ENCODE measurements at regions not wholly inside any gene's neighbourhood (a gene's known extent, or its start where the extent isn't known, plus 50 kb on each side); places are given as distances from the start of the nearest gene placed in this dataset.

GRCh38 chr1:232283864-232284263 is 346.1 kb downstream of the SIPA1L2 start:
- no peak for FAIRE-seq
- TF ChIP-seq POLR2AphosphoS5 (IDR thresholded peaks at IDR 0.05; ENCODE audit: low read depth, low read length): no peak
- TF ChIP-seq SPI1 (IDR thresholded peaks at IDR 0.05; ENCODE audit: low read depth, low read length): no peak
- no peak for TF ChIP-seq PAX5 (IDR thresholded peaks at IDR 0.05; ENCODE audit: insufficient read depth, low read length, severe bottlenecking)
- TF ChIP-seq POLR2A (IDR thresholded peaks at IDR 0.05; ENCODE audit: low read depth, low read length): no peak
- no peak for TF ChIP-seq POU2F2 (IDR thresholded peaks at IDR 0.05; ENCODE audit: low read depth, low read length)
- no peak for TF ChIP-seq TAF1 (IDR thresholded peaks at IDR 0.05; ENCODE audit: low read depth, low read length)

GRCh38 chr1:232282498-232282897 is 347.4 kb downstream of the SIPA1L2 start:
- DNase-seq (ENCODE audit: insufficient read length, low spot score) (no peak), FAIRE-seq (no peak)
- TF ChIP-seq POU2F2 (IDR thresholded peaks at IDR 0.05; ENCODE audit: low read depth, low read length): no peak
- no peak for TF ChIP-seq POLR2AphosphoS5 (IDR thresholded peaks at IDR 0.05; ENCODE audit: low read depth, low read length)
- TF ChIP-seq PAX5 (IDR thresholded peaks at IDR 0.05; ENCODE audit: insufficient read depth, low read length, severe bottlenecking): no peak
- TF ChIP-seq TAF1 (IDR thresholded peaks at IDR 0.05; ENCODE audit: low read depth, low read length): no peak
- TF ChIP-seq POLR2A (IDR thresholded peaks at IDR 0.05; ENCODE audit: low read depth, low read length): no peak
- no peak for TF ChIP-seq SPI1 (IDR thresholded peaks at IDR 0.05; ENCODE audit: low read depth, low read length)

More at GRCh38 chr1:232283864-232284263, 346.1 kb downstream of the SIPA1L2 start:
- no peak for DNase-seq (ENCODE audit: insufficient read length, low spot score)

- no peak for DNase-seq (ENCODE audit: insufficient read length, low spot score)
- TF ChIP-seq POLR2A (IDR thresholded peaks at IDR 0.05; ENCODE audit: low read depth, low read length): no peak
- TF ChIP-seq POLR2AphosphoS5 (IDR thresholded peaks at IDR 0.05; ENCODE audit: low read depth, low read length): no peak
- TF ChIP-seq PAX5 (IDR thresholded peaks at IDR 0.05; ENCODE audit: insufficient read depth, low read length, severe bottlenecking): no peak
- TF ChIP-seq SPI1 (IDR thresholded peaks at IDR 0.05; ENCODE audit: low read depth, low read length): no peak
- no peak for TF ChIP-seq POU2F2 (IDR thresholded peaks at IDR 0.05; ENCODE audit: low read depth, low read length)
- no peak for TF ChIP-seq TAF1 (IDR thresholded peaks at IDR 0.05; ENCODE audit: low read depth, low read length)
- FAIRE-seq: no peak
These were observed 349.0 kb downstream of the SIPA1L2 start for GRCh38 chr1:232280910-232281309.

GRCh38 chr1:232279909-232280400 is 350.0 kb downstream of the SIPA1L2 start:
- no peak for FAIRE-seq
- no peak for TF ChIP-seq SPI1 (IDR thresholded peaks at IDR 0.05; ENCODE audit: low read depth, low read length)
- no peak for TF ChIP-seq POLR2A (IDR thresholded peaks at IDR 0.05; ENCODE audit: low read depth, low read length)
- TF ChIP-seq PAX5 (IDR thresholded peaks at IDR 0.05; ENCODE audit: insufficient read depth, low read length, severe bottlenecking): no peak
- no peak for TF ChIP-seq TAF1 (IDR thresholded peaks at IDR 0.05; ENCODE audit: low read depth, low read length)
- TF ChIP-seq POLR2AphosphoS5 (IDR thresholded peaks at IDR 0.05; ENCODE audit: low read depth, low read length): no peak
- no peak for TF ChIP-seq POU2F2 (IDR thresholded peaks at IDR 0.05; ENCODE audit: low read depth, low read length)
- no peak for DNase-seq (ENCODE audit: insufficient read length, low spot score)

GRCh38 chr1:232278925-232279324 is 351.0 kb downstream of the SIPA1L2 start:
- DNase-seq (ENCODE audit: insufficient read length, low spot score) (no peak), FAIRE-seq (no peak)
- TF ChIP-seq POLR2AphosphoS5 (IDR thresholded peaks at IDR 0.05; ENCODE audit: low read depth, low read length) (no peak), SPI1 (IDR thresholded peaks at IDR 0.05; ENCODE audit: low read depth, low read length) (no peak), TAF1 (IDR thresholded peaks at IDR 0.05; ENCODE audit: low read depth, low read length) (no peak), POU2F2 (IDR thresholded peaks at IDR 0.05; ENCODE audit: low read depth, low read length) (no peak)

GRCh38 chr1:232276651-232277050 is 353.3 kb downstream of the SIPA1L2 start:
- DNase-seq (ENCODE audit: insufficient read length, low spot score): no peak
- no peak for TF ChIP-seq TAF1 (IDR thresholded peaks at IDR 0.05; ENCODE audit: low read depth, low read length)
- FAIRE-seq: no peak

GRCh38 chr1:232274999-232275710 is 354.8 kb downstream of the SIPA1L2 start:
- FAIRE-seq (no peak), DNase-seq (ENCODE audit: insufficient read length, low spot score) (no peak)
- TF ChIP-seq POLR2A (IDR thresholded peaks at IDR 0.05; ENCODE audit: low read depth, low read length): no peak
- TF ChIP-seq POU2F2 (IDR thresholded peaks at IDR 0.05; ENCODE audit: low read depth, low read length): no peak
- TF ChIP-seq PAX5 (IDR thresholded peaks at IDR 0.05; ENCODE audit: insufficient read depth, low read length, severe bottlenecking): no peak
- no peak for TF ChIP-seq SPI1 (IDR thresholded peaks at IDR 0.05; ENCODE audit: low read depth, low read length)
- TF ChIP-seq POLR2AphosphoS5 (IDR thresholded peaks at IDR 0.05; ENCODE audit: low read depth, low read length): no peak
- TF ChIP-seq TAF1 (IDR thresholded peaks at IDR 0.05; ENCODE audit: low read depth, low read length): no peak

GRCh38 chr1:232274236-232274855 is 355.6 kb downstream of the SIPA1L2 start:
- TF ChIP-seq TAF1 (IDR thresholded peaks at IDR 0.05; ENCODE audit: low read depth, low read length) (no peak), POLR2AphosphoS5 (IDR thresholded peaks at IDR 0.05; ENCODE audit: low read depth, low read length) (no peak), POU2F2 (IDR thresholded peaks at IDR 0.05; ENCODE audit: low read depth, low read length) (no peak), SPI1 (IDR thresholded peaks at IDR 0.05; ENCODE audit: low read depth, low read length) (no peak), POLR2A (IDR thresholded peaks at IDR 0.05; ENCODE audit: low read depth, low read length) (no peak), PAX5 (IDR thresholded peaks at IDR 0.05; ENCODE audit: insufficient read depth, low read length, severe bottlenecking) (no peak)
- no peak for FAIRE-seq

GRCh38 chr1:232273011-232273410 is 356.9 kb downstream of the SIPA1L2 start:
- FAIRE-seq (no peak), DNase-seq (ENCODE audit: insufficient read length, low spot score) (no peak)
- TF ChIP-seq POLR2A (IDR thresholded peaks at IDR 0.05; ENCODE audit: low read depth, low read length): no peak
- TF ChIP-seq POU2F2 (IDR thresholded peaks at IDR 0.05; ENCODE audit: low read depth, low read length): no peak
- no peak for TF ChIP-seq PAX5 (IDR thresholded peaks at IDR 0.05; ENCODE audit: insufficient read depth, low read length, severe bottlenecking)
- no peak for TF ChIP-seq TAF1 (IDR thresholded peaks at IDR 0.05; ENCODE audit: low read depth, low read length)
- no peak for TF ChIP-seq POLR2AphosphoS5 (IDR thresholded peaks at IDR 0.05; ENCODE audit: low read depth, low read length)
- TF ChIP-seq SPI1 (IDR thresholded peaks at IDR 0.05; ENCODE audit: low read depth, low read length): no peak

More at GRCh38 chr1:232274236-232274855, 355.6 kb downstream of the SIPA1L2 start:
- DNase-seq (ENCODE audit: insufficient read length, low spot score): no peak
